ENCODE measurements at regions not wholly inside any gene's neighbourhood (a gene's known extent, or its start where the extent isn't known, plus 50 kb on each side); places are given as distances from the start of the nearest gene placed in this dataset.
A peak's percentile ranks its signal among the peaks of the same experiment; 100 is the strongest.
"Not testable (repeated sequence)": the region's sequence is repeated elsewhere in the genome, so short reads cannot be mapped to it uniquely, and the experiment has no call there.

DNA sequence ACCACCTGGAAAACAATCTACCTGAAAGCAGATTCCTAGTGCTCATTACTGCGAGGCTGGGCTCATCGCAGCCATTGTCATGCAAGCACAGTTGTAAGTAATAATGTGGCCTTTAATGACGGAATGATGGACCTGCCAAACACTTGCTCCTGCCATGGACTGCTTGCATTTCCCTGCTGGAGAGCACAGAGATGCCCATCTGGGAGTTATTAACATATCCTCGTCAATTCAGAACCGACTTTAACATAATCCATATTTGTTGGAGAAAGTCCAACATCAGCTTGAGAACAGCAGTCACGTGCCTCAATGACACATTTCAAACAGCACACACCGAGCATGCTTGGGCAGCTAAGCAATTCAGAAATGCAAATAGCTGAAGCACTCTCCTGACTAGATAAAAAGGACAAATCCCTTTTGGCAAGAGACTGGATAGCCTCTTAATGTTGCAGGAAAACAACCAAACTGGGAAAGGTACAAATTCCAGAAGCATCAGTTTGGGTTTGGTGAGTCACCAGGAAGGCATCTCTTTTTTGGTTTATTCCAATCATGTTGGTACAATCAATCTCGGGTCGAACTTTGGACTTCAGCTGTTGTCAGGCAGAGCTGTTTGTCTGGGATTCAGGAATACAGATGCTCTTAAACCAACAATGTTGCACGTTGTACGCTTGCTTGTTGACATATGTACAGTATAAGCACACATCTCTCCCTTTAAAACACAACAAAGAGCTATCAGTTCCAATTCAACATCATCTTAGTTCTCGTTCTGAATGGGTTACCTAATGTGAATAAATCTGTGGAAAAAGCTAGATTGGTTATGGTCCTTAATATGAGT is 395.8 kb downstream of the LNPK start:
- peak; percentile 46 for DNase-seq (ENCODE audit: low spot score)

DNA sequence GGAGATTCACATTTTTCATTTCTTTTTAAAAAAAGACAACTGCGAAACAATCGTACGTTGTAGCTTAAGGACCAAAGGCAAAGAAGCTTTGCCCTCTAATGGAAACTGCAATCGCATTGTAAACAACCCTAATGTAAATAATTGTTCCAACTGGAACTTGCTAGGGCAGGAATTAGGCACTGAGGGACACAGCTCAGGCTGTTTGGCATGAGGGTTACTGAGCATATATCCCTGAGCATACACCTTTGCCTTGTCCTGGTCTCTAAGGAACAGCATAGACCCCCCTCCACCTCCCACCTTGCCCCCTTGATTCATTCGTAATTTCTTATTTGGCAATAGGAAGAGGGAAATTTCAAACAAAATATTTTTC is 396.4 kb downstream of the LNPK start:
- no peak for DNase-seq (ENCODE audit: low spot score)

DNA sequence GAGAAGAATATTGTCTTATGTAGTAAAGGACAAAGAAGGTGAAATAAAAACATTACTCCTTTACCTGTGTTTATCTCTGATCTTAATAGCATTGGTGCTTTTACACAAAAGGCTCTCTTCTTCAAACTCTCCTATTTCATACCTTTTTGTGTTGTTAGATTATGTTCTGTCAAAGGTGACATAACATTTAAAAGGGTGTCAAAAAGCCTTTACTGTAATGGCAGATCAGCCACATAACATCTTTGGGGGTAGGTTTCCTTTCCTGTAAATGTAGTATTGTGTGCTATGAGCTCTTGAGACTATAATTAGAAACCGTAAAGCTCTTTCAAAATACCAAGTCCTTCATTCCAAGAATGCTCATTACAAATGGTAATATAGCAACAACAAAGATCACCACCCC is 400.1 kb downstream of the LNPK start:
- DNase-seq (ENCODE audit: low spot score) = no peak

DNA sequence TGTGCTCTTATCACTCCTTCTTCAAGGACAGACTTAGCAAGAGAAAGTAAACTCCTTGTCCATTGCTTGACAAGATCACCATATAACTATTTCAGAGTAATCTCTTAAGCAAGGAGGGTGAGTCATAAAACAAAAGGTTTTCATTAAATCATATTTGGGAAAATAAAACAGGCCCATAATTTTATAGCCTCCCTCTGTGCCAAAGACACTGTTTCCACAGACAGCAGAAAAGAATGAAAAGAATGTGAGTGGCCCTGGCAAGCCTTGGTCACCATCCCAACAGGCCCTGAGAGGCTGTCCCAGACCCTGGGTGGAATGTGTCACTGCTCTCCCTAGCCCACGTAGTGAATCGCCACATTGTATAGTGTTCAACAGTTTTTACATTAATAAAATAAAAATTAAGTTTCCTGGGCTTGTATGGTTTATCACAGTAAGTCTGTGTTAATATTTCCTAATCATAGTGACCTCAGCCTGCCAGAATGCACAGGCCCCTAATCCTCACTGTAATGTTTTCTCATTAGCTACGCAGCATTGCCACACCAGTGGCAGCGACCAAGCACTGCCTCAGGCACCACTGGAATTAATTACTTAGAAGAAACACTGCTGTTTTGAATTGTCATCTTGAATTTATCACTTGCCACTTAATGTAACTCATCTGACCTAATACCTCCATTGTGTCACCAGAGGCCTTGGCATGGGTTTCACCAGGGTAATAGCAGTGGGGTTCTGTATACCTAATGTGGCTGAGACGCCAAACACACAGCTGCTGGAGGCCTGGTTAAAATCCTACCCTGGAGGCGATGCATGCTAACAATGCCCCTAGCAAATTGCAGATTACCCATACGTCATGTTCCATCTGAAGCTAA is 401.9 kb downstream of the LNPK start:
- DNase-seq (ENCODE audit: low spot score) = peak; percentile 74

DNA sequence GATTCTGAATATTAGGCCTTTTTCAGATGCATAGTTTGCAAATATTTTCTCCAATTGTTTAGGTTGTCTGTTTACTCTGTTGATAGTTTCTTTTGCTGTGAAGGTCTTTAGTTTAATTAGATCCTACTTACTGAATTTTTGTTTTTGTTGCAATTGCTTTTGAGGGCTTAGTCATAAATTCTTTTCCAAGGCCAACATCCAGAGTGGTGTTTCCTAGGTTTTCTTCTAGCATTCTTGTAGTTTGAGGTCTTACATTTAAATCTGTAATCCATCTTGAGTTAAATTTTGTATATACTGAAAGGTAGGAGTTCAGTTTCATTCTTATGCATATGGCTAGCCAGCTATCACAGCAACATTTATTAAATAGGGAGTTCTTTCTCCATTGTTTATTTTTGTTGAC is 404.8 kb downstream of the LNPK start:
- DNase-seq (ENCODE audit: low spot score) = no peak

DNA sequence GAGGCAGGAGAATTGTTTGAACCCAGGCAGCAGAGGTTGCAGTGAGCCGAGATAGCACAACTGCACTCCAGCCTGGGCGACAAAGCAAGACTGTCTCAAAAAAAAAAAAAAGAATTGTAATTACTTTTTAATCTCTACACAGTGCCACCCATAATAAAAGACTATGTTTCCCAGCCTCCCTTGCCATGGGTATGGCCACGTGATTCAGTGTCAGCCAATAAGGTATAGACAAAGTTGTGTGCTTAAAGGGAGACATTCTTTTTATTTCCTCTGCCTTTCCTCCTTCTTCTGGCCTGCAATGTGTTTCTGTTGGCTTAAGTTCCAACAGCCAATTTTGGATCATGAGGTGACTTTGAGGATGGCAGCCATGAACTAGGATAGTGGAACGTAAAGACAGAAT is 406.9 kb downstream of the LNPK start:
- no peak for DNase-seq (ENCODE audit: low spot score)

DNA sequence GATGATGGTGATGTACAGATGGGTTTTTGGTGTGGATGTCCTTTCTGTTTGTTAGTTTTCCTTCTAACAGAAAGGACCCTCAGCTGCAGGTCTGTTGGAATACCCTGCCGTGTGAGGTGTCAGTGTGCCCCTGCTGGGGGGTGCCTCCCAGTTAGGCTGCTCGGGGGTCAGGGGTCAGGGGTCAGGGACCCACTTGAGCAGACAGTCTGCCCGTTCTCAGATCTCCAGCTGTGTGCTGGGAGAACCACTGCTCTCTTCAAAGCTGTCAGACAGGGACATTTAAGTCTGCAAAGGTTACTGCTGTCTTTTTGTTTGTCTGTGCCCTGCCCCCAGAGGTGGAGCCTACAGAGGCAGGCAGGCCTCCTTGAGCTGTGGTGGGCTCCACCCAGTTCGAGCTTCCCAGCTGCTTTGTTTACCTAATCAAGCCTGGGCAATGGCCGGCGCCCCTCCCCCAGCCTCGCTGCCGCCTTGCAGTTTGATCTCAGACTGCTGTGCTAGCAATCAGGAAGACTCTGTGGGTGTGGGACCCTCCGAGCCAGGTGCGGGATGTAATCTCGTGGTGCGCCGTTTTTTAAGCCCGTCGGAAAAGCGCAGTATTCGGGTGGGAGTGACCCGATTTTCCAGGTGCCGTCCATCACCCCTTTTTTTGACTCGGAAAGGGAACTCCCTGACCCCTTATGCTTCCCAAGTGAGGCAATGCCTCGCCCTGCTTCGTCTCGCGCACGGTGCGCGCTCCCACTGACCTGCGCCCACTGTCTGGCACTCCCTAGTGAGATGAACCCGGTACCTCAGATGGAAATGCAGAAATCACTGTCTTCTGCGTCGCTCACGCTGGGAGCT is 408.2 kb downstream of the LNPK start:
- not testable (repeated sequence) for DNase-seq (ENCODE audit: low spot score)

DNA sequence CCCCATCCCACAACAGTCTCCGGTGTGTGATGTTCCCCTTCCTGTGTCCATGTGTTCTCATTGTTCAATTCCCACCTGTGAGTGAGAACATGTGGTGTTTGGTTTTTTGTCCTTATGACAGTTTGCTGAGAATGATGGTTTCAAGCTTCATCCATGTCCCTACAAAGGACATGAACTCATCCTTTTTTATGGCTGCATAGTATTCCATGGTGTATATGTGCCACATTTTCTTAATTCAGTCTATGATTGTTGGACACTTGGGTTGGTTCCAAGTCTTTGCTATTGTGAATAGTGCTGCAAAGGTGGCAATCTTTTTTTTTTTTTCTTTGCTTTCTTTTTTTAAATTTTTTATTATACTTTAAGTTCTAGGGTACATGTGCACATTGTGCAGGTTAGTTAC is 406.7 kb upstream of the ATP5MC3 start:
- not testable (repeated sequence) for DNase-seq (ENCODE audit: low spot score)

DNA sequence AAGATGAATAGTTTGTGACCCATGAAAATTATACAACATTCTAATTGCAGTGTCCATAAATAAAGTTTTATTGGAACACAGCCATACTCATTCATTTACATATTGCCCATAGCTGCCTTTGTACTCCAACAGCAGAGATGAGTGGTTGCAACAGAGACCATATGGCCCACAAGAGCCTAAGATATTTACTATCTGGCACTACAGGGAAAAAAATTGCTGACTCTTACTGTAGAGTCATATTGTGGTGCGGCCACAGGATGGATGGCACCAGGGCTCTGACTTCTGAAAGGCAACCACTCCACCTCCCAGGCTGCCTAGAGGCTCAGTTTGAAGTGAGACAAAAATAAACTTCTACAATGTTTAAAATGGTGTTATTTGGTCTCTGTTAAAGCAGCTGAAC is 404.0 kb upstream of the ATP5MC3 start:
- no peak for DNase-seq (ENCODE audit: low spot score)

DNA sequence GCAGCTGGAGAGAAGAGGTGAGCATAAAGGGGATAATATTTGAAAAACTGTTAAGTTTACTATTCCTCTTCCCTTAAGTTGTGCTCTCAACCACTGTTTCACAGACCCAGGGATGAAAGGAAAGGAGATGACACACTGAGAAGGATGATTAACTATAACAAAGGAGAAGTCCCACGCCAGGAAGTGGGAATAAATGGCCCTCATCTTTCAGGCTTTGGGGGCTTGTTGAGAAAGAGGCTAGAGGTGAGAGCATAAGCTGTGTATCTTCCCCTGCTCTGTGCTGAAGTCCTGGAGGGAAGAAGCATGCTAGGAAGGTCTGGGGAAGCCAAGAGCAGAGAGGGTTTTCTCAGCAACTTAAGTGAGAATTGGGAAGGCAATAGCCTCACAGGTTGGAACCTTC is 399.1 kb upstream of the ATP5MC3 start:
- no peak for DNase-seq (ENCODE audit: low spot score)

DNA sequence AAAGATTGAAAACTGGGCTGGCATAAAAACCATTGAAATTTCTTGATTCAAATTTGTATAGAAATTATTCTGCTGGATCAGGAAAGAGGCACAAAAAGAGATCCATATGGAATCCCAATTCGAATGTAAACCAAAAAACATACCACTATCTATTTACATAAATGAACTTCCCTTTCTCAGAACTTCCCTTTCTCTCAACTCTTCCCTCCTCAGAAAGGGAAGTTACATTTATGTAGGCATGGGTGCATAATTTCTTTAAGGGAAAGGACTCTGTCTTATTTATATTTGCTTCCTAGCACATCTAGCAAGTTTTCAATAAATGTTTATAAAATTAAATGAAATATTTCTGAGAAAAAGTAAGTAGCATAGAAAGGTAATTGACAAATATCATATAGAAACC is 398.1 kb upstream of the ATP5MC3 start:
- DNase-seq (ENCODE audit: low spot score) = no peak

DNA sequence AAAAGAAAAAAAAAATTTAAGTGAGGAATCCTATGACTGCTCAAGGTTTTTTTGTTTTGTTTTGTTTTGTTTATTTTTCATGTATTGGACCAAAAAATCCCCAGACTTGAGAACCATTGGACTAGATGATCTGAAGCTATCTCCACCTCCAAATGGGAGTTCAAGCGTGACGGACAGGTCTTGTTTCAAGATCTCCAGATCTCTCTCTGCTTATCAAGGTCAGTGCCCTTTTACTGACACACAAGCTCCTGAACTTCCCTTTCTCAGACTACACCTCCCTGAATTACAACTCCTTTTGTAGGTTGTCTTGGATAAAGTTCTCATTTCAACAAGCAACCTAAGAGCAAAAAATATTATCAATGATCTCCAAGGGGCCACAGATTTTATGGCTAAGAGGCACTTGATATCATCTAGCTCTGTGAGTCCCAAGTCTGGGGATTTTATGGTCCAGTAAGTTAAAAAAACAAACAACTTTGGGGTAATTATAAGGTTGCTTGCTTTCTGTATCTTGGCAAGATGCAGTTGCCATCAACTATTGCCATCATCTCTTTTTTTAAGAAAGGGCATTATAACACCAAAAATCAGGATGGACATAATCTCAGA is 396.0 kb upstream of the ATP5MC3 start:
- DNase-seq (ENCODE audit: low spot score) = no peak

DNA sequence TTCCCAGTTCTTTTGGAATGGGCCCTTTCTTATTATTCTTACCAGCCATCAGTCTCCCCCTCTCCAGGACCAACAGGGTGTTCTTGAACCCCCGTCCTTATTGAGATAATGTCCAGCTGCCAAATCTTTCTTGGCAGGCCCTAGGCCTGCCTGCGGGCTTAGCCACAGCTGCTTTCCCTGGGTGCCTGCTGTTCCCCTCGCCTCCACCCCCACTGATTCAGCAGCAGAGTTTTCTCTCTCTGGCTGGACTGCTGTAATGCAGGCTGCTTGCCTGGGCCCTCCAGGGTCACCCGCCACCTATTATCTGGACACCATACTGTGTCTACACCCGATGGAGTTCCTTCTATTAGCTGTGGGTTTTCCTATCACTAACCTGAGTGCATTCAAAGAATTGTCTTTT is 395.4 kb upstream of the ATP5MC3 start:
- peak; percentile 11 for DNase-seq (ENCODE audit: low spot score)

DNA sequence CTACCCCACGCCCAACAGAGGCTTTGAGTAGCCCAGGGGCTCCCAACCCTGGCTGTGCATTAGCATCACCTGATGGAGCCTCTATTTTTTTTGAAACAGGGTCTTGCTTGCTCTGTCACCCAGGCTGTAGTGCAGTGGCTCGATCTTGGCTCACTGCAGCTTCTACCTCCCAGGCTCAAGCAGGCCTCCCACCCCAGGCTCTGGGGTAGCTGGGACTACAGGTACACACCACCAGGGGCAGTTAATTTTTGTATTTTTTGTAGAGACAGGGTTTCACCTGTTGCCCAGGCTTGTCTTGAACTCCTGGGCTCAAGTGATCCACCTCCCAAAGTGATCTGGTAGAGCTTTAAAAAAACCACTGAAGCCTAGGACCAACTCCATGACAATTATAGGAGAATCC is 394.8 kb upstream of the ATP5MC3 start:
- DNase-seq (ENCODE audit: low spot score) = no peak

DNA sequence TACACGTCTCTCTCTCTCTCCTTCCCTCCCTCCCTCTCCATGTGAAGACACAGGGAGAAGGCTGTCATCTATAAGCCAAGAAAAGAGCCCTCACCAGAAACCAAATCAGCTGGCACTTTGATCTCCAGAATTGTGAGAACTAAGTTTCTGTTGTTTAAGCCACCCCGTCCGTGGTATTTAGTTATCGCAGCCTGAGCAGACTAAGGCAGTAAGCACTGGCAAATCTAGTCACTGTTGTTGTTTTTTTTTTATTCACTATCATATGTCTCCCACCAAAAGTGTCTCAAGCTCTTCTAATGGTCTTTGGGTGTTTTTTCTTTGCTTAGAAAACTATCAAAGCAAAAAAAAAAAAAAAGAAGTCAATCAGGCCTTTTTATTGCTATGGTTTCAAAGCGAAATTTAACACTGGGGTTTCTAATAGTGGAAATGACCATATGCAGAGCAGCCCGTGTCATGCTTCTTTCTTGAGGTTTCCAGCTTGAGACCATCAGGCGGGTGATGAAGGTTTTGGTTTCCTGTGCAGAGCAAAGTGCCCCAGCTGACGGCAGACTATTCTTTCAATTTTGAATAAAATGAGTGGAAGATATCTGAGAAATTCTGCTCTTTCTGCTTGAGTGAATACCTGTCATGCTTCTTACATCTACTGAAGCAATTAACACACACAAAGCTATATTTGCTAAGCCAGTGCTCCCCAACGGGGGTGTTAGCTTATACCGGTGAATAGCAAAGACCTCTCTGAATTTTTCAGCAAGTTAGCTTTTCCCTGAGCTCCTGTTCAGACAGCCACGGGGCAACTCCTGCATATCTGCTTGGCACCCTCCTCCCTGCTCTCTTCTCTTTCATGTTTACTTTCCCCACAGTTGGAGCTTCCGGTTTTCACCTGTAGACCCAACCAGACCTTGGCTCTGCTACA is 394.1 kb upstream of the ATP5MC3 start:
- no peak for DNase-seq (ENCODE audit: low spot score)

DNA sequence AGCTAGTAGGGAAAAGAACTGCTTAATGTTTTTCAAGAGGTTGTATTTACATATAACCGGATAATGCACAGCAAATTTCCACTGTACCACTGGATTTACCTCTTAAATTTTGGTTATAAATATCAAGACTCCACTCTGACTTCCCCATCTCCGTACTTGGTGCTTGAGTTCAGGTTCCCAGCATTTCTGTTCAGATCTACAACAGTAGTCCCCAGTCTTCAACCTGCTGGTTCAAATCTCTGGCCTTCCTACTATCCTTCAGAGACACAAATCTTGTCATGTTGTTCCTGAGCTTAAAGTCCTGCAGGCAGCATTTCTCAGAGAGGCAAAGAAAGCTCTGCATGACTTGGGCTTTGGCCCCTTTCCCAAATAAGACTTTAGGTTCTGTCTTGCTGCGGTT is 392.6 kb upstream of the ATP5MC3 start:
- no peak for DNase-seq (ENCODE audit: low spot score)

DNA sequence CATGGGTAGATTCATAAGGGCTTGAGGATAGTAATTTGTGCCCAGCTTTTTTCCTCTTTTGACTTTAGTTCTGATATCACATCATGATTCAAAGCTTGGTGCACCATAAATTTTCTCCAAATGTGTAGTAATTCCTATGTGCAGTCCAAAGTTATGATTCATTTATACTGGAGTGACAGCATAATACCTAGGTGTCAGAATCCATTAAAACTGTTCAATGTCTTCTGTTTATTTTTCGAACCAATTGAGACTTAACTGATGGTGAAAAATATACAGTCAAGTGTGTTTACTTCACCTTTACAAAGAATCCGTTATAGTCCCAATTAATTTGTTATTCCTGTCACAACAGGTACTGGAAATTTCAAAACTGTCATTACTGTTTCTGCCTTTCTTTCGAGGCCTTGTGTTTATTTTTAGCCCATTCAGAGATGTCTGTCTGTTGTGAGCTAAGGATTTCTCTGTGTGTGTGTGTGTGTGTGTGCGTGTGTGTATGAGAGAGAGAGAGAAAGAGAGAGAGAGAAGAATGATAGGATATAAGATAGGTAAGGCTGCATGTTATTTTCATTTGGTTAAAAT is 389.7 kb upstream of the ATP5MC3 start:
- no peak for DNase-seq (ENCODE audit: low spot score)

DNA sequence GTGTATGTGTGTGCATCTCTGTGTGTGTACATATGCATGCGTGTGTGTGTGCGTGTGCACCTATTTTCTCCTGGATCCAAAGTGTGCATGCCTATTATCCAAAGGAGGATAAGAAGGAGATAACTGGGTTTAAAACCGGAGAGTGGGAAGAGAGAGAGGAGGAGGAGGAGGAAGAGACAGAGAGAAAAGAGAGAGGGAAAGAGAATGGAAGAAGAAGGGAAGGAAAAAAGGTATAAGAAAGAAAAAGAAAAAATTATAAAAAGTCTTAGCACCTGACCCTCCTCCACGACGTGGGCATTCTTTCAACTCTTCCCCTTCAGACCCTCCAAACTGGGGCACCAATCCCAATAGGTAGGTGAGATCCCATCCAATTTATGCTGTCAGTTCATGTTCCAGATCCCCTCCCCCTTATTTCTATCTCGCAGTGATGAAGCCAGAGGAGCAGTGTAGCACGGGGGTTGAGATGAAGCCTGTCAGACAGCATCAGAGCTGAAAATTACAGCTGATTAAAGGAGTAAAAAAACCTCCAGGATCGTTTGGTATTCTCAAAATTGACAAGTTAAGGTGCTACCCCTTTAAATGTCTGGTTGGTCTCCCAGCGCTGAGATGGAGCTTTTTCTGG is 386.7 kb upstream of the ATP5MC3 start:
- no peak for DNase-seq (ENCODE audit: low spot score)

DNA sequence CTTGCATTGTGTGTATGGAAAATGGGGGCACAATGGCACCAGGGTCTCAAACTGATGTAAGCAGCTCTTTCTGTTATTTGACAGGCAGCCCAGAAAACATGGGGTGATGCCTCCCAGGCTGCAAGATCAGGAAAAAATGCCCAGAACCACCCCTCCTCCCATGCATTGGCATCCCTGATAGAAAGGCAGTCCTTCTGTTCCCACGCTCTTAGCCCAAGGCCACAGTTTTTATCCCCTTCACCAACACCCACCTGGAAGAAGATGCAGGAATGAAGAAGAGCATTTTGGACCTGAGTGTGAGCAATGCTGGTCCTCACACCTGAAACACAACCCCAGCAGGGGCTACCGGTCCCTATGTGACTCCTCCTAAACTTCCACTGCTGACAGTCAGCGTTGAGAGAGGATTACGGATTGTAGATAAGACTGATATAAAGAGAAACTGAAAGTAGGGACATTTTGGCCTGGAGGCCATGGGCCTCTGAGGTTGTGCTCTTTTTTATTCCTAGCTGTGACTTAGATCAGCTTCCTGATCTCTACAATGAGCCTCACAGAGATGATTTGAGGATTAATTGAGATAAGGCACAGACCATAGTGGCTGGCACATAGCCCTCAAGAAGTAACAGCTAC is 386.0 kb upstream of the ATP5MC3 start:
- DNase-seq (ENCODE audit: low spot score) = no peak
